Retinal pigment epithelial cell (primary cell): ENCODE measurements at regions not wholly inside any gene's neighbourhood (a gene's known extent, or its start where the extent isn't known, plus 50 kb on each side); places are given as distances from the start of the nearest gene placed in this dataset.

Experiments used
- DNase-seq: peaks from one replicate; pipeline ENCODE4 v3.0.0-alpha.2; 2010; ENCODE audit warnings: low read depth
- H3K4me3 ChIP-seq: 2 replicates; pipeline ENCODE4 v1.5.1; 2011; ENCODE audit warnings: mild to moderate bottlenecking, low read length, control low read depth, moderate library complexity
- CTCF ChIP-seq: conservative IDR thresholded peaks from 2 replicates; pipeline ENCODE4 v1.5.1; 2011; ENCODE audit warnings: low read depth, low read length, control low read depth, inconsistent platforms

GRCh38 chr20:43836790-43837189, 77.9 kb upstream of the TOX2 start:
- TF ChIP-seq CTCF: no peak
- H3K4me3 ChIP-seq: no peak overlapping the region
- DNase-seq: no peak

- TF ChIP-seq CTCF: no peak
- no peak for DNase-seq
- no peak overlapping the region for H3K4me3 ChIP-seq
Observed at GRCh38 chr20:43835944-43836508, 78.6 kb upstream of the TOX2 start.

GRCh38 chr20:43833511-43834395, 80.9 kb upstream of the TOX2 start:
- no peak overlapping the region for H3K4me3 ChIP-seq
- DNase-seq: no peak
- TF ChIP-seq CTCF: no peak

GRCh38 chr20:43832961-43833360, 81.7 kb upstream of the TOX2 start:
- TF ChIP-seq CTCF: no peak

GRCh38 chr20:43832096-43832816, 82.4 kb upstream of the TOX2 start:
- TF ChIP-seq CTCF: no peak
- DNase-seq: no peak
- no peak overlapping the region for H3K4me3 ChIP-seq

More at GRCh38 chr20:43832961-43833360, 81.7 kb upstream of the TOX2 start:
- no peak overlapping the region for H3K4me3 ChIP-seq
- no peak for DNase-seq

GRCh38 chr20:43831481-43832065, 83.1 kb upstream of the TOX2 start:
- no peak for DNase-seq
- H3K4me3 ChIP-seq: no peak overlapping the region
- no peak for TF ChIP-seq CTCF
